ENCODE measurements at regions not wholly inside any gene's neighbourhood (a gene's known extent, or its start where the extent isn't known, plus 50 kb on each side); places are given as distances from the start of the nearest gene placed in this dataset.
"Not testable (repeated sequence)": the region's sequence is repeated elsewhere in the genome, so short reads cannot be mapped to it uniquely, and the experiment has no call there.

- no peak for DNase-seq
Measured at GRCh38 chr2:185274718-185275484, 463.7 kb upstream of the FSIP2 start.

GRCh38 chr2:185275979-185276378, 462.6 kb upstream of the FSIP2 start:
- DNase-seq = not testable (repeated sequence)

GRCh38 chr2:185278761-185279160, 459.8 kb upstream of the FSIP2 start:
- no peak for DNase-seq

GRCh38 chr2:185279999-185280398, 458.6 kb upstream of the FSIP2 start:
- DNase-seq = no peak

- DNase-seq = no peak
Measured at GRCh38 chr2:185284696-185285095, 453.9 kb upstream of the FSIP2 start.

DNA sequence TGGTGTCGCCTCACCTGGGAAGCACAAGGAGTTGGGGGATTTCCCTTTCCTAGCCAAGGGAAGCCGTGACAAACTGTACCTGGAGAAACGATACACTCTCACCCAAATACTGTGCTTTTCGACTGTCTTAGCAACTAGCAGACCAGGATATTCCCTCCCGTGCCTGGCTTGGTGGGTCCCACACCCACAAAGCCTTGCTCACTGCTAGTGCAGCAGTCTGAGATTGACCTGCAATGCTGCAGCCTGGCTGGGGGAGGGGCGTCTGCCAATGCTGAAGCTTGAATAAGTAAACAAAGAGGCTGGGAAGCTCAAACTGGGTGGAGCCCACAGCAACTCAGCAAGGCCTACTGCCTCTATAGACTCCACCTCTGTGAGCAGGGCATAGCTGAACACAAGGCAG, 448.6 kb upstream of the FSIP2 start:
- peak; percentile 12 for DNase-seq

- DNase-seq = no peak
Measured at GRCh38 chr2:185291035-185291647, 447.5 kb upstream of the FSIP2 start.

DNA sequence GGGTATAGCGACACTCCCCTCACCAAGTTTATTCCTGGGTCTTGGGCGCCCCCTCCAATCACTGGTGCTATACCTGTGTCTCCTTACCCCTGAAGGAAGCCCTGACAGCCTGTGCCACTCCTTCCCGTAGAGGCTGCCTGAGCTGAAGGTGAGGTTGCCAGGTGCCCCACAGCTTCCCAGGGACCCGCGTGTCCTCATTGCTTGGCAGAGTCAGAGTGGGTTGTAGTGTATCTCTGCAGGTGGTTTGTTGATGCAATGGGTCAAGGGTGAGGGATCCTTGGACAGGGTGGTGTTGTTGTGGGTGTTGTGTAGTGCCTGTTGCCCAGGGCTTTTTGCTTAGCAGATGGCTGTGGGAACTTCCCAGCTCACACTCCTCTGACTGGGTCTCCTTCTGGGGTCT, 438.7 kb upstream of the FSIP2 start:
- DNase-seq = no peak

GRCh38 chr2:185306119-185306518, 432.5 kb upstream of the FSIP2 start:
- DNase-seq = no peak

DNA sequence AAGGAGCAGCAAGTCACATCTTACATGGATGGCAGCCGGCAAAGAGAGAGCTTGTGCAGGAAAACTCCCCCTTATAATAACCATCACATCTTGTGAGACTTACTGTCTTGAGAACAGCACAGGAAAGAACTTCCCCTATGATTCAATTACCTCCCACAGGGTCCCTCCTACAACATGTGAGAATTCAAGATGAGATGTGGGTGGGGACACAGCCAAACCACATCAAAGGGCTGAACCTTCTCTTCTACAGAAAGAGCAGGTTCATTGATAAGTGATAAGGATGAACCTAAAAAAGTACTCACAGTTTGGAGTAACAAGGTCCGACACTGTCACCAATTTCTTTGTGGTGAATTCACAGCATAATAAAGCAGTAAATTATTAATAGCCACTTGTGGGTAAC, 422.2 kb upstream of the FSIP2 start:
- DNase-seq = no peak

DNA sequence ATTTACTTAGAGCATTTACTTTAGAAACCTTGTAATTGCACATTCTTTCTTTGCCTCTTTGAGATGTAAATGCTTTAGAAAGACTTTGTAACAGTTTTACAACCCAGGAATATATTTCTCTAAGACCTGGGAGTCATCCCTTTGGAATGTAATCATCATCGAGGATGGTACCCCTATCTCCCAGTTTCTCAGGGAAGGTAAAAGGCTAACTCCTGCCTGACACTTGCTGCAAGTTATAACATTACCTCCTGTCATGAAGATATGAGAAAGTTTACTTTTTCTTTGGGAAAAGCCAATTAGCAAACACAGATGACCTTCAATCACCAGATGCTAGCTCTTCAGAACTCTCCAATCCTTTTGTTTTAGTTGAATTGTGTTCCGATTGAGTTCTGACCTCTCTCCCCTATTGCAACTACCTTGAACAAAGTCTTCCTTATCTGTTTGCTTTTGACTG, 420.3 kb upstream of the FSIP2 start:
- no peak for DNase-seq

DNA sequence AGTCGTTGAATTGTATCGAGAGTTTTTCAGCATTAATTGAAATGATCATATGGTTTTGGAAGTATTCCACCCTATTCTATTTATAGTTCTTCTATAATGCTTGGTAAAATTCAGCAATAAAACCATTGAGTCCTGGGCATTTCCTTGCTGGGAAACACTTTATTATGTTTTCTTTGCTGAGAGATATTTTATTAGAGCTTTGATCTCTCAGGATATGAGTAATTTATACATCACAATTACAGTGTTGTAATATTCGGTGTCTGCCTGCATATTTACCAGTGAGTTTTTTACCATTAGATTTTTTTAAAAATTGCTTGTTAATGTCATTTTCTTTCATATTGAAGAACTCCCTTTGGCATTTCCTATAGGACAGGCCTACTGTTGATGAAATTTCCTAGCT, 402.7 kb upstream of the FSIP2 start:
- DNase-seq = no peak

DNA sequence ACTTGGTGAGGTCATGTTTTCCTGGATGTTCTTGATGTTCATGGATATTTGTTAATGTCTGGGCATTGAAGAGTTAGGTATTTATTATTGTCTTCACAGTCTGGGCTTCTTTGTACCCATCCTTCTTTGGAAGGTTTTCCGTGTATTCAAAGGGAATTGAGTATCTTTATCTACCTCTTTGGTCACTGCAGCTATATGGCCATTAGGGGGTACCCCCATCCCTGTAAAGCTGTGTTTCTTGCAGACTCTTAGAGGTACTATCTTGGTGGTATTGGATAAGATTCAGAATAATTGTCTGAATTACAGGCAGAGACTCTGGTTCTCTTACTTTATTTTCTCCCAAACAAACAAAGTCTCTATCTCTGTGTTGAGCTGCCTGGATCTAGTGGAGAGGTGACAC, 401.6 kb upstream of the FSIP2 start:
- no peak for DNase-seq

DNA sequence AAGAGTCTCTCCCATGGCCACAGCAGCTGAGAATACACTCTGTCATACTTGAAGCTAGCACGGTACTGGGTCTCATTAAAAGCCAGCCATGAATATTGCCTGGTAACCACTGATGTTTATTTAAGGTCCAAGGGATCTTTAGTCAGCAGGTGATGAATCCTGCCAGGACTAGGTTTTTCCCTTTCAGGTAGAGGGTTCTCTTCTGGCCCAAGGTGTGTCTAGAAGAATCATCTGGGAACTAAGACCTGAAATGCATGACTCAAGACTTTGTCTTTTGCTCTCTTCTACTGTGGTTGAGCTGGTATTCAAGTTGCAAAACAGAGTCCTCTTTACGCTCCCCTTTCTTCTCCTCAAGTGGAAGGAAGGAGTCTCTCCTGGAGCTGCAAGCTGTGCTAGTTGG, 400.5 kb upstream of the FSIP2 start:
- DNase-seq = no peak

DNA sequence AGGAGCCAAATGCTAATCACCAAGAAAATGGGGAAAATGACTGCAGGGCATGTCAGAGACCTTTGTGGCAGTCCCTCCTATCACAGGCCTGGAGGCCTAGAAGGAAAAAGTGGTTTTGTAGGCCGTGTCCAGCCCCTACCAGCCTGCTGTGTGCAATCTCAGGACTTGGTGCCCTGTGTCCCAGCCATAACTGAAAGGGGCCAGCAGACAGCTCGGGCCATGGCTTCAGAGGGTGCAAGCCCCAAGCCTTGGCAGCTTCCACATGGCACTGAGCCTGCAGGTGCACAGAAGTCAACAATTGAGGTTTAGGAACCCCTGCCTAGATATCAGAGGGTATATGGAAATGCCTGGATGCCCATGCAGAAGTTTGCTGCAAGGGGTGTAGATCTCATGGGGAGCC, 391.2 kb upstream of the FSIP2 start:
- DNase-seq = no peak

DNA sequence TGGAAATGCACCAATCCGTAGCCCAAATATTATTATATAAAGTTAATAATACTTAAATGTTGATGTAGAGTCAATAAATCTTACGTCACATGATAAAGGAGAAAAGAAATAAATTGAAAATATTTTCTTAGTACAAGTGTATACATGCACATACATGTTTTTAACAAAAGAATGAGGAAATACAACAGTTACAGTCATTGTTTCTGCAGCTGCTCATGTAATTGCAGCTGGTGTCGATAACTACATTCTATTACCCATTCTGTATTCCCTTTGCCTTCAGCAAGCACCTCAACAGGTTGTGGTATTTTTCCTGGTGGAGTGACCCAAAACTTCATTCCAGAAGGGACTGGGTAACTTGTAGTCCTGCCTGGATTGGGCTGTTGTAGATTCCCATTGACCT, 377.8 kb upstream of the FSIP2 start:
- no peak for DNase-seq

- no peak for DNase-seq
Measured at GRCh38 chr2:185372188-185372587, 366.4 kb upstream of the FSIP2 start.

GRCh38 chr2:185373229-185373628, 365.4 kb upstream of the FSIP2 start:
- no peak for DNase-seq

DNA sequence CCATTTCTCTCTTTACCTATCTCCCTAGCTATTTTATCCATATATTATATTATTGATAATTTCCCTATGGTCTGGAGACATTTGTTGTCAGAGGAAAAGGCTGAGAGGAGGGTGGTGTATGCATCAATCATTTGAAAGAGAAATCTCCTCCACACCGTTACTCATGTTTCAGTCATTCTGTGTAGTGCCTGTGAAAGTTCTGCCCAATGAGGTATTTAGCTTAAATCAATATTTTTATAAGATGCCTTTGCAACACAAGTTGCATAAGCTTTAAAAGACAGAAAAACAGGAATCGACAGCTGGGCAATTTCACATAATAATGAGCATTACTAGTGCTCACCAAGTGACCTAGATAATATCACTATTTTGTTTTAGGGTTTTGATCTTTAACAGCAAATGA, 363.7 kb upstream of the FSIP2 start:
- DNase-seq = no peak

- no peak for DNase-seq
Measured at GRCh38 chr2:185375731-185376130, 362.9 kb upstream of the FSIP2 start.

GRCh38 chr2:185381631-185382030, 357.0 kb upstream of the FSIP2 start:
- DNase-seq = no peak

DNA sequence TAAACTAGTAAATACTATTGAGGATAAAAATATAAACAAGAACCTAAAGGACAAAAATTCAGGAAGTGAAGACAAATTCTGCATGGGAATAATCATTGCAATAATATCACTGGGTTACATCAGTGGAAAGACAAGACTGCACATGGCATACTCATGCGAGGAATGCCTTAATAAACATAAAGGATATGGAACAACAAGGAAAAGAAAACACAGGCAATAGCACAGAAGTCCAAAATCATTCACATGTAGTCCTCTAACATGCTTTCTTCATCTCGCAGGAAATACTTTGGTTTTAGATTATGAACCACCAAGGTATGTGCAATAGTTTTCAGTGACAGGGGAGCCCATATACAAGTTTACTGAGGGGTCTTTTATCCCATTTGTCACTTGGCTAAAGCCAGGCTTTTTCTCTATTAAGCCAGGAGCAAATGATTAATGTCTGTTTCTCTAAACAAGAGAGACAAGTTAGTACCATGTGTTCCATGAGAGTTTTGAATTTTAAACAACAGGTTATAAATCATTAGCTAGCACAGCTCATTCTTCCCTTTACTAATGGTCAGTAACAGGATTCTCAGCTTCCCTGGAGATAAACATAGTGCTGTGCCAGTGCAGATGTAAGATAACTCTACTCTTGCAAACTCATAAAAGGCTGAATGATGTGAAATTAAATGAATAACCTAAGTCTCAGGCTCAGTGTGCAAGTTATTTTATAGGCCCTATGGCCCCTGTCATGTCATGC, 353.6 kb upstream of the FSIP2 start:
- no peak for DNase-seq

DNA sequence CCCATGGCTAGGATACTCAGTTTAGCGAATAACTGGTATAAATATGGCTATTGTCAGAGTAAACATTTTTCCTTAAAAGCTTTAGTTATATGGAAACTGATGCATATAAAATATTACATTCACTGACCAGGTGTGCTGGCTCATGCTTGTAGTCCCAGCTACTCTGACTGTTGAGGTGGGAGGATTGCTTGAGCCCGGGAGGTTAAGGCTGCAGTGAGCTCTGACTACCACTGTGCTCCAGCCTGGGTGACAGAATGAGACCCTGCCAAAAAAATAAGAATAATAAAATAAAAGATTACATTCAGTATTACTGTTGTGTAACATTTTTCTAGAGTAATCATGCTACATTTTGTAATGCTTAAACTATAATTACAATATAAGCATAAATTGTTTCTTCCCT, 350.4 kb upstream of the FSIP2 start:
- no peak for DNase-seq

DNA sequence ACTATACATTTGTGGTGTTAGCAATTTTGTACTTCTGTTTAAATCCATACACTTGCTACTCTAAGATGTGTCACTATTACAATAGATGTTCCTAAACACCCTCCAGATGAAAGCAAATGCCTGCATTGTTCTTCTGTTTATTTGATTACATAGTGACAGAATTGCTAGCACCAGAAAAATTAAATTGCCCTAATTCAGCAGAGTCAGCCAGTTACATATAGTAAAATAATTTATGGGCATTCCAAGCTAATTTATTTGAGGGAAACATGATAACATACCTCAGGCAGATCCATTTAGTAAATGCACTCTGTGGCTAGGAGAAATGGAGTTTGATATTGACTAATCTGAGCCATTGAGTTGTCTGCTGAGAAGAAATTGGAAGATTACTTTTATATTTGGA, 347.1 kb upstream of the FSIP2 start:
- no peak for DNase-seq

All from CD4-positive, alpha-beta T cell treated with Interleukin-15 for 1 hour (primary cell).